Gastroesophageal sphincter (tissue), 4 donors: ENCODE measurements at regions not wholly inside any gene's neighbourhood (a gene's known extent, or its start where the extent isn't known, plus 50 kb on each side); places are given as distances from the start of the nearest gene placed in this dataset.

Source experiments
- ATAC-seq: fragments of 150-250 bp; one replicate; pipeline ENCODE4 v1.9.1; 2016; ENCODE audit warnings: mild to moderate bottlenecking, moderate library complexity
- H3K27ac ChIP-seq, 4 donors: fragments of 200-600 bp; sonication (generic) in 3 of 4; 1 replicate in 3 of 4; 2 replicates in 1 of 4; pipeline ENCODE4 v1.5.1; 2016 to 2019
- H3K27me3 ChIP-seq: fragments of 200-600 bp; sonication (generic); one replicate; pipeline ENCODE4 v1.5.1; 2019
- H3K36me3 ChIP-seq, 2 donors: fragments of 200-600 bp; sonication (generic); one replicate each; pipeline ENCODE4 v1.5.1; 2019; ENCODE audit warnings: control low read depth in 1 of 2
- H3K4me1 ChIP-seq, 3 donors: fragments of 200-600 bp; sonication (generic); 1 replicate in 2 of 3; 2 replicates in 1 of 3; pipeline ENCODE4 v1.5.1; 2016 to 2019; ENCODE audit warnings: control low read depth in 2 of 3
- H3K4me3 ChIP-seq, 2 donors: fragments of 200-600 bp; sonication (generic); one replicate each; pipeline ENCODE4 v1.5.1; 2019; ENCODE audit warnings: mild to moderate bottlenecking in 1 of 2, moderate library complexity in 1 of 2
- H3K9me3 ChIP-seq, 3 donors: fragments of 200-600 bp; sonication (generic); one replicate each; pipeline ENCODE4 v1.5.1; 2017 to 2019; ENCODE audit warnings: control low read depth in 2 of 3
- EP300 ChIP-seq: sonication (generic); formaldehyde crosslinking; IDR thresholded peaks from one replicate; pipeline ENCODE4 v1.6.1; 2017; ENCODE audit warnings: antibody characterized with exemption, mild to moderate bottlenecking
- POLR2A ChIP-seq, 2 donors: fragments of 450-650 bp; IDR thresholded peaks; one replicate each; pipeline ENCODE4 v1.6.1; 2017; ENCODE audit warnings: antibody characterized with exemption in 2 of 2, mild to moderate bottlenecking in 2 of 2, moderate library complexity in 1 of 2
- POLR2AphosphoS5 ChIP-seq: sonication (generic); formaldehyde crosslinking; IDR thresholded peaks from one replicate; pipeline ENCODE4 v1.6.1; 2017; ENCODE audit warnings: antibody characterized with exemption
- WGBS, 2 donors: methylation state at CpG; one replicate each; pipeline ENCODE4 v1.1.5; 2018; ENCODE audit warnings: low coverage in 1 of 2; 5-methylcytosine and 5-hydroxymethylcytosine counted together
- TF ChIP-seq, protein P1 (sequence below), 4 experiments: fragments of 200-600 bp in 2 of 4; fragments of 450-650 bp in 2 of 4; sonication (generic) in 1 of 4; IDR thresholded peaks; one replicate each; pipeline ENCODE4 v1.5.1; 2017 to 2019; ENCODE audit warnings: antibody characterized with exemption in 4 of 4, mild to moderate bottlenecking in 2 of 4, moderate library complexity in 2 of 4

GRCh38 chr15:93217343-93217742, 128.3 kb upstream of the RGMA start:
- no peaks in the 10 kb centered on the region for H3K36me3 ChIP-seq
- no peak for ATAC-seq
- H3K27me3 ChIP-seq = no peaks in the 10 kb centered on the region
- H3K27ac ChIP-seq = no peak overlapping the region
- TF ChIP-seq POLR2A (IDR thresholded peaks at IDR 0.05) = no peak
- TF ChIP-seq, protein P1, sequence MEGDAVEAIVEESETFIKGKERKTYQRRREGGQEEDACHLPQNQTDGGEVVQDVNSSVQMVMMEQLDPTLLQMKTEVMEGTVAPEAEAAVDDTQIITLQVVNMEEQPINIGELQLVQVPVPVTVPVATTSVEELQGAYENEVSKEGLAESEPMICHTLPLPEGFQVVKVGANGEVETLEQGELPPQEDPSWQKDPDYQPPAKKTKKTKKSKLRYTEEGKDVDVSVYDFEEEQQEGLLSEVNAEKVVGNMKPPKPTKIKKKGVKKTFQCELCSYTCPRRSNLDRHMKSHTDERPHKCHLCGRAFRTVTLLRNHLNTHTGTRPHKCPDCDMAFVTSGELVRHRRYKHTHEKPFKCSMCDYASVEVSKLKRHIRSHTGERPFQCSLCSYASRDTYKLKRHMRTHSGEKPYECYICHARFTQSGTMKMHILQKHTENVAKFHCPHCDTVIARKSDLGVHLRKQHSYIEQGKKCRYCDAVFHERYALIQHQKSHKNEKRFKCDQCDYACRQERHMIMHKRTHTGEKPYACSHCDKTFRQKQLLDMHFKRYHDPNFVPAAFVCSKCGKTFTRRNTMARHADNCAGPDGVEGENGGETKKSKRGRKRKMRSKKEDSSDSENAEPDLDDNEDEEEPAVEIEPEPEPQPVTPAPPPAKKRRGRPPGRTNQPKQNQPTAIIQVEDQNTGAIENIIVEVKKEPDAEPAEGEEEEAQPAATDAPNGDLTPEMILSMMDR (IDR thresholded peaks at IDR 0.05) = no peak
- no peak for TF ChIP-seq EP300
- TF ChIP-seq POLR2AphosphoS5 = no peak
- H3K4me3 ChIP-seq = no peak overlapping the region
- 67 to 75% methylated on average over 1 of the region's 1 CpG for whole genome bisulfite sequencing, 2 donors
- H3K4me1 ChIP-seq = no peaks in the 10 kb centered on the region
- H3K9me3 ChIP-seq = peaks cover 0 to 5% (median 0%) of the 10 kb centered on the region in 3 donors

- ATAC-seq = no peak
- H3K9me3 ChIP-seq = no peaks in the 10 kb centered on the region
- no peaks in the 10 kb centered on the region for H3K36me3 ChIP-seq
- no peaks in the 10 kb centered on the region for H3K27me3 ChIP-seq
- no peak for TF ChIP-seq POLR2AphosphoS5
- no peak for TF ChIP-seq POLR2A (IDR thresholded peaks at IDR 0.05)
- no peak for TF ChIP-seq EP300
- TF ChIP-seq, protein P1 (IDR thresholded peaks at IDR 0.05) = no peak
- H3K4me3 ChIP-seq = no peak overlapping the region
- 80 to 88% methylated on average over 3 of the region's 3 CpGs for WGBS, 2 donors
- no peaks in the 10 kb centered on the region for H3K4me1 ChIP-seq
- H3K27ac ChIP-seq = no peak overlapping the region
Observed at GRCh38 chr15:93214106-93214505, 125.1 kb upstream of the RGMA start.

DNA sequence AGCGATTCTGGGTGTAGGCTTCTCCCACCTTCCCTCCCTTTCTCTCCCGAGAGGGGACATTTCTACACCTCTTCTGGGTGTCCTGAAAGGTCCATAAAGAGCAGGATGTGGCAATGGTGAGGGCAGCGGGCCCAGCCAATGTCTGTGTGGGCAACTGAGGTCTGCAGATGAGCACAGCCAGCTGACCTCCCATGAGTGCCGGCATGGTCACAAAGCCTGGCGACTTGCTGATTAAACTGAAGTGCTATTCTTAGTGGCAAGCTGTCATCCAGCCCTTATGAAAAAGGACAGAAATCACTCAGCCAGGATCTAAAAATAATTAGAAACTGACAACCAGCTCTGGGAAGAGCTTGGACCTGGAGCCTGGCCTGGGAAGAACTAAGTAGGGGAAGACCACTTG, 124.3 kb upstream of the RGMA start:
- Histone ChIP-seq H3K4me1 (no peaks in the 10 kb centered on the region), H3K27me3 (no peaks in the 10 kb centered on the region), H3K4me3 (no peak overlapping the region), H3K9me3 (no peaks in the 10 kb centered on the region), H3K27ac (no peak overlapping the region), H3K36me3 (no peaks in the 10 kb centered on the region)
- 94% methylated on average over 2 of the region's 5 CpGs; no CpG with 5 or more reads in 1 of the 2 donors for WGBS, 2 donors
- ATAC-seq = no peak
- TF ChIP-seq POLR2AphosphoS5 (no peak), POLR2A (IDR thresholded peaks at IDR 0.05) (no peak), EP300 (no peak)
- TF ChIP-seq, protein P1 (IDR thresholded peaks at IDR 0.05) = no peak

- Histone ChIP-seq H3K4me3 (no peak overlapping the region), H3K27ac (no peak overlapping the region), H3K4me1 (no peaks in the 10 kb centered on the region), H3K27me3 (no peaks in the 10 kb centered on the region), H3K36me3 (no peaks in the 10 kb centered on the region), H3K9me3 (no peaks in the 10 kb centered on the region)
- no peak for ATAC-seq
- TF ChIP-seq EP300 (no peak), POLR2AphosphoS5 (no peak), POLR2A (IDR thresholded peaks at IDR 0.05) (no peak)
- TF ChIP-seq, protein P1 (IDR thresholded peaks at IDR 0.05) = no peak
- 96 to 100% methylated on average over 1 to 5 of the region's 5 CpGs for WGBS, 2 donors
Observed at GRCh38 chr15:93212578-93212977, 123.6 kb upstream of the RGMA start.

- no peaks in the 10 kb centered on the region for H3K9me3 ChIP-seq
- H3K4me3 ChIP-seq = no peak overlapping the region
- H3K36me3 ChIP-seq = no peaks in the 10 kb centered on the region
- TF ChIP-seq POLR2A (IDR thresholded peaks at IDR 0.05) (no peak), POLR2AphosphoS5 (no peak), EP300 (no peak)
- TF ChIP-seq, protein P1 (IDR thresholded peaks at IDR 0.05) = no peak
- H3K27ac ChIP-seq = no peak overlapping the region
- no peaks in the 10 kb centered on the region for H3K4me1 ChIP-seq
- no peaks in the 10 kb centered on the region for H3K27me3 ChIP-seq
- 89% methylated on average over 5 of the region's 5 CpGs; no CpG with 5 or more reads in 1 of the 2 donors for WGBS, 2 donors
- no peak for ATAC-seq
Observed at GRCh38 chr15:93210995-93211394, 122.0 kb upstream of the RGMA start.
